ENCODE measurements at regions not wholly inside any gene's neighbourhood (a gene's known extent, or its start where the extent isn't known, plus 50 kb on each side); places are given as distances from the start of the nearest gene placed in this dataset.

DNA sequence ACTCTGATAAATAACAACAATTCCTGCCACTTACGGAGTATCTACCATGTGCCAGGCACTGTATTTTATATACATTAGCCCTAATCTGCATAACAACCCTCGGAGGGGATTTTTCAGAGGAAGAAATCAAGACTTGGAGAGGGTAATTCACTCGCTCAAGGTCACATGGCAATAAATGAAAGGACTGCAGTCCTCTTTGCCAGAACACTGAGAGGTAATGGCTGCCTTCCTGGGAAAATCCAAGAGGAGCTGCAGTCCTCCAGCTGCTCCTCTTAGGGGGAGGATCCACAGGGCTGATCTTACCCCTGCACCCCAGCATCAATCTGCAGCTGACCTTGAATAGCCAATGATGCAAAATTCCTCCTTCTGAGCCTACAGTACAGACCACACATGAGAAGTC is 114.1 kb upstream of the RPL38 start:
- no peak overlapping the region for H3K27ac ChIP-seq (ENCODE audit: low read length)
- H3K36me3 ChIP-seq (ENCODE audit: insufficient read depth, low read length): no peaks in the 10 kb centered on the region
- H3K4me3 ChIP-seq (ENCODE audit: low read length): no peak overlapping the region
- H3K9me3 ChIP-seq (ENCODE audit: low read length): peaks cover 3% of the 10 kb centered on the region
- no peaks in the 10 kb centered on the region for H3K27me3 ChIP-seq (ENCODE audit: insufficient read depth, low read depth, low read length)
- H2AFZ ChIP-seq (ENCODE audit: low read depth, low read length): no peak overlapping the region
- no peak overlapping the region for H3K9ac ChIP-seq (ENCODE audit: low read length)
- H3K9me2 ChIP-seq (ENCODE audit: insufficient read depth, low read length): no peaks in the 10 kb centered on the region
- no peaks in the 10 kb centered on the region for H4K20me1 ChIP-seq (ENCODE audit: insufficient read depth)
- H3F3A ChIP-seq (ENCODE audit: insufficient read depth, low read length, poor library complexity, severe bottlenecking): no peaks in the 10 kb centered on the region
- TF ChIP-seq, protein P1, sequence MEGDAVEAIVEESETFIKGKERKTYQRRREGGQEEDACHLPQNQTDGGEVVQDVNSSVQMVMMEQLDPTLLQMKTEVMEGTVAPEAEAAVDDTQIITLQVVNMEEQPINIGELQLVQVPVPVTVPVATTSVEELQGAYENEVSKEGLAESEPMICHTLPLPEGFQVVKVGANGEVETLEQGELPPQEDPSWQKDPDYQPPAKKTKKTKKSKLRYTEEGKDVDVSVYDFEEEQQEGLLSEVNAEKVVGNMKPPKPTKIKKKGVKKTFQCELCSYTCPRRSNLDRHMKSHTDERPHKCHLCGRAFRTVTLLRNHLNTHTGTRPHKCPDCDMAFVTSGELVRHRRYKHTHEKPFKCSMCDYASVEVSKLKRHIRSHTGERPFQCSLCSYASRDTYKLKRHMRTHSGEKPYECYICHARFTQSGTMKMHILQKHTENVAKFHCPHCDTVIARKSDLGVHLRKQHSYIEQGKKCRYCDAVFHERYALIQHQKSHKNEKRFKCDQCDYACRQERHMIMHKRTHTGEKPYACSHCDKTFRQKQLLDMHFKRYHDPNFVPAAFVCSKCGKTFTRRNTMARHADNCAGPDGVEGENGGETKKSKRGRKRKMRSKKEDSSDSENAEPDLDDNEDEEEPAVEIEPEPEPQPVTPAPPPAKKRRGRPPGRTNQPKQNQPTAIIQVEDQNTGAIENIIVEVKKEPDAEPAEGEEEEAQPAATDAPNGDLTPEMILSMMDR (IDR thresholded peaks at IDR 0.05; ENCODE audit: poor library complexity, severe bottlenecking): no peak
- TF ChIP-seq EP300 (conservative IDR thresholded peaks at IDR 0.05; ENCODE audit: poor library complexity, severe bottlenecking) (no peak), RAD21 (conservative IDR thresholded peaks at IDR 0.05) (no peak), SMC3 (conservative IDR thresholded peaks at IDR 0.05; ENCODE audit: poor library complexity) (no peak), POLR2AphosphoS5 (IDR thresholded peaks at IDR 0.05) (no peak), TAF1 (IDR thresholded peaks at IDR 0.05; ENCODE audit: low read depth) (no peak), MXI1 (conservative IDR thresholded peaks at IDR 0.05; ENCODE audit: poor library complexity, severe bottlenecking) (no peak), EZH2 (IDR thresholded peaks at IDR 0.05; ENCODE audit: borderline replicate concordance, insufficient read depth, low read length, poor library complexity, severe bottlenecking) (no peak)
- TF ChIP-seq, protein P2, sequence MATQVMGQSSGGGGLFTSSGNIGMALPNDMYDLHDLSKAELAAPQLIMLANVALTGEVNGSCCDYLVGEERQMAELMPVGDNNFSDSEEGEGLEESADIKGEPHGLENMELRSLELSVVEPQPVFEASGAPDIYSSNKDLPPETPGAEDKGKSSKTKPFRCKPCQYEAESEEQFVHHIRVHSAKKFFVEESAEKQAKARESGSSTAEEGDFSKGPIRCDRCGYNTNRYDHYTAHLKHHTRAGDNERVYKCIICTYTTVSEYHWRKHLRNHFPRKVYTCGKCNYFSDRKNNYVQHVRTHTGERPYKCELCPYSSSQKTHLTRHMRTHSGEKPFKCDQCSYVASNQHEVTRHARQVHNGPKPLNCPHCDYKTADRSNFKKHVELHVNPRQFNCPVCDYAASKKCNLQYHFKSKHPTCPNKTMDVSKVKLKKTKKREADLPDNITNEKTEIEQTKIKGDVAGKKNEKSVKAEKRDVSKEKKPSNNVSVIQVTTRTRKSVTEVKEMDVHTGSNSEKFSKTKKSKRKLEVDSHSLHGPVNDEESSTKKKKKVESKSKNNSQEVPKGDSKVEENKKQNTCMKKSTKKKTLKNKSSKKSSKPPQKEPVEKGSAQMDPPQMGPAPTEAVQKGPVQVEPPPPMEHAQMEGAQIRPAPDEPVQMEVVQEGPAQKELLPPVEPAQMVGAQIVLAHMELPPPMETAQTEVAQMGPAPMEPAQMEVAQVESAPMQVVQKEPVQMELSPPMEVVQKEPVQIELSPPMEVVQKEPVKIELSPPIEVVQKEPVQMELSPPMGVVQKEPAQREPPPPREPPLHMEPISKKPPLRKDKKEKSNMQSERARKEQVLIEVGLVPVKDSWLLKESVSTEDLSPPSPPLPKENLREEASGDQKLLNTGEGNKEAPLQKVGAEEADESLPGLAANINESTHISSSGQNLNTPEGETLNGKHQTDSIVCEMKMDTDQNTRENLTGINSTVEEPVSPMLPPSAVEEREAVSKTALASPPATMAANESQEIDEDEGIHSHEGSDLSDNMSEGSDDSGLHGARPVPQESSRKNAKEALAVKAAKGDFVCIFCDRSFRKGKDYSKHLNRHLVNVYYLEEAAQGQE (IDR thresholded peaks at IDR 0.05; ENCODE audit: borderline replicate concordance): no peak
- no peaks in the 10 kb centered on the region for H3K79me2 ChIP-seq (replicated peaks; ENCODE audit: insufficient read depth, low read length)
- H3K4me2 ChIP-seq (ENCODE audit: low read length): no peak overlapping the region

GRCh38 chr17:74089869-74090464 is 113.5 kb upstream of the RPL38 start:
- H3K9me2 ChIP-seq (ENCODE audit: insufficient read depth, low read length): no peaks in the 10 kb centered on the region
- no peak overlapping the region for H3K27ac ChIP-seq (ENCODE audit: low read length)
- H3K9me3 ChIP-seq (ENCODE audit: low read length): peaks cover 3% of the 10 kb centered on the region
- no peaks in the 10 kb centered on the region for H3K79me2 ChIP-seq (replicated peaks; ENCODE audit: insufficient read depth, low read length)
- no peaks in the 10 kb centered on the region for H4K20me1 ChIP-seq (ENCODE audit: insufficient read depth)
- H3K4me2 ChIP-seq (ENCODE audit: low read length): no peak overlapping the region
- no peak overlapping the region for H3K4me3 ChIP-seq (ENCODE audit: low read length)
- no peak for TF ChIP-seq EP300 (conservative IDR thresholded peaks at IDR 0.05; ENCODE audit: poor library complexity, severe bottlenecking)
- TF ChIP-seq, protein P1 (IDR thresholded peaks at IDR 0.05; ENCODE audit: poor library complexity, severe bottlenecking): no peak
- TF ChIP-seq, protein P2 (IDR thresholded peaks at IDR 0.05; ENCODE audit: borderline replicate concordance): no peak
- no peak for TF ChIP-seq RAD21 (conservative IDR thresholded peaks at IDR 0.05)
- H3F3A ChIP-seq (ENCODE audit: insufficient read depth, low read length, poor library complexity, severe bottlenecking): no peaks in the 10 kb centered on the region
- H3K9ac ChIP-seq (ENCODE audit: low read length): no peak overlapping the region
- no peak overlapping the region for H2AFZ ChIP-seq (ENCODE audit: low read depth, low read length)
- H3K36me3 ChIP-seq (ENCODE audit: insufficient read depth, low read length): no peaks in the 10 kb centered on the region
- H3K27me3 ChIP-seq (ENCODE audit: insufficient read depth, low read depth, low read length): no peaks in the 10 kb centered on the region

All from neural cell (in vitro differentiated cells).